GM18861 (cell line): ENCODE measurements at regions not wholly inside any gene's neighbourhood (a gene's known extent, or its start where the extent isn't known, plus 50 kb on each side); places are given as distances from the start of the nearest gene placed in this dataset.
"Not testable (repeated sequence)": the region's sequence is repeated elsewhere in the genome, so short reads cannot be mapped to it uniquely, and the experiment has no call there.

Source experiments
- ATAC-seq: cut with Tn5 transposase; IDR thresholded peaks from one replicate; pipeline ENCODE4 v1.9.1; 2021; ENCODE audit not compliant: unreplicated experiment

DNA sequence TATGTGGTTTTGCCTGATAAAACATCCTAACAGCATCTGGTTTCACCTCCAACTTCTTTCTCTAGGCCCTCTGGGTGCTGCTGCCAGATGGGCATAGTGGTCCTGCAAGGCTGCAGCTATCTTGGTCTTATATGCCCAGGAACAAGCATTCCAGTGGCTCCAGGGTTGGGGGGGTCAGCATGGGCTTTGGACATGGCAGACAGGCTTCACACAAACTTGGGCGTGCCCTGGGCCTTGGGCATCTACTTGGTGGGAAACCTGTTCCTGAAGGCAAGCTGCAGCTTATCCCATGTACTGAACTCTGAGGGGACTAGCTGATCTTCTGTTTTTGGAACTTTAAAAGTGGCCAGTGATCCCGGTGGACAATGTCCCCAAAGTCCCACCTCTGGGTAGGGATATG lies 54.9 kb upstream of the ZNF678 start:
- no peak for ATAC-seq

DNA sequence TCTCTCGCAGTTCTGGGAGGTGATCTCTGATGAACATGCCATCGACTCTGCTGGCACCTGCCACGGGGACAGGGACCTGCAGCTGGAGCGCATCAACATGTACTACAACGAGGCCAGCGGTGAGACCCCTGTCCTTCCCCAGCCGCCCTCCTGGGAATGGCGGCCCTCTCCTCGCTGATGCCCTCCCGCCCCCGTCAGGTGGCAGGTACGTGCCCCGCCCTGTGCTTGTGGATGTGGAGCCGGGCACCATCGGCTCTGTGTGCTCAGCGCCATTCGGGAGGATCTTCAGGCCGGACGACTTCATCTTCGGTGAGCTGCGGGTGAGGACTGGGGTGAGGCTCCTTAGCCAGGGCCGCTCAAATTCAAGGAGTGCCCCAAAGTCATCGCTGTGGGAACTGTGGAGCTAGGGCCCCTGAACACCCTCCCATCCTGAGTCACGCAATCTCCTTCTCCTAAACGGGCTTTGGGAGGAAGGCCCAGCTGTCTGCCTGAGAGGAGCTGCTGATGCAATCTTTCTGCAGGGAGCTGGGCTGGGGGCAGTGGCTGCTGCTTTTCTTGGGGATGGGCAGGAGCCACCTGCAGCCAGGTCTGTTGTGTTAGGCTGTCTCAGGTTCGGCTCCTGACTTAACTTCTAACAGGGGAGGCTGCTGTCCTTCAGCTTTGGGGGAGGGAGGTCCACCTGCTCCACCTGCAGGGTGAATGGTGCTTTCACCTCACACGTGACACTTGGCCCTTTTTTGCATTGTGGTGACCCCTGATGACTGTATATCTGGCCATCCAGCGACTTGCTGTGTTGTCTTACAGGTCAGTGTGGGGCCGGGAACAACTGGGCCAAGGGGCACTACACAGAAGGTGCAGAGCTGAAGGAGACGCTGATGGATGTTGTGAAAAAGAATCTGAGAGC lies 56.6 kb upstream of the ZNF678 start:
- ATAC-seq: not testable (repeated sequence)

DNA sequence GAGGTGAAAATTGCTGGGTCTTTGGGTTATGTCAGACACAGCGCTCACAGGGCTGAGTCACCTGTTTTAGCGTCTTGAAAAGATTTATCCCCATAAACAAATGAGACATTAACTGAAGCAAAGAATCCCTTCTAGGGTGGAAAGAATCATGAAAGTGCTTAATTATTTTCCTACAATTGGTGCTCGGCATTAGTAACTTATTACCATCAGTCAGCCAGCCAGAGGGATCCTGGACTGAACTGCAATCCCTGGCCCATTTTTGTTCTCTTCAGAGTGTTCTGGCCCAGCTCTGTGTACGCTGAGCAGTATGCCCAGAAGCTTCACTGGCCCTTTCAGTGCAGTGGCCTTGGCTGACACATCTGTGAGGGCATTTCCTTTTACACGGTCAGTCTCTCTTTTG lies 67.3 kb upstream of the ZNF678 start:
- ATAC-seq: not testable (repeated sequence)

DNA sequence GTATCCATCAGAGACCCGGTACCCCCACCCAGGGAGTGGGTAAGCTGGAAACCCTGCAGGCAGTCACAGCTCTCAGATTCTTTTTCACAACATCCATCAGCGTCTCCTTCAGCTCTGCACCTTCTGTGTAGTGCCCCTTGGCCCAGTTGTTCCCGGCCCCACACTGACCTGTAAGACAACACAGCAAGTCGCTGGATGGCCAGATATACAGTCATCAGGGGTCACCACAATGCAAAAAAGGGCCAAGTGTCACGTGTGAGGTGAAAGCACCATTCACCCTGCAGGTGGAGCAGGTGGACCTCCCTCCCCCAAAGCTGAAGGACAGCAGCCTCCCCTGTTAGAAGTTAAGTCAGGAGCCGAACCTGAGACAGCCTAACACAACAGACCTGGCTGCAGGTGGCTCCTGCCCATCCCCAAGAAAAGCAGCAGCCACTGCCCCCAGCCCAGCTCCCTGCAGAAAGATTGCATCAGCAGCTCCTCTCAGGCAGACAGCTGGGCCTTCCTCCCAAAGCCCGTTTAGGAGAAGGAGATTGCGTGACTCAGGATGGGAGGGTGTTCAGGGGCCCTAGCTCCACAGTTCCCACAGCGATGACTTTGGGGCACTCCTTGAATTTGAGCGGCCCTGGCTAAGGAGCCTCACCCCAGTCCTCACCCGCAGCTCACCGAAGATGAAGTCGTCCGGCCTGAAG lies 69.3 kb upstream of the ZNF678 start:
- ATAC-seq: not testable (repeated sequence)

DNA sequence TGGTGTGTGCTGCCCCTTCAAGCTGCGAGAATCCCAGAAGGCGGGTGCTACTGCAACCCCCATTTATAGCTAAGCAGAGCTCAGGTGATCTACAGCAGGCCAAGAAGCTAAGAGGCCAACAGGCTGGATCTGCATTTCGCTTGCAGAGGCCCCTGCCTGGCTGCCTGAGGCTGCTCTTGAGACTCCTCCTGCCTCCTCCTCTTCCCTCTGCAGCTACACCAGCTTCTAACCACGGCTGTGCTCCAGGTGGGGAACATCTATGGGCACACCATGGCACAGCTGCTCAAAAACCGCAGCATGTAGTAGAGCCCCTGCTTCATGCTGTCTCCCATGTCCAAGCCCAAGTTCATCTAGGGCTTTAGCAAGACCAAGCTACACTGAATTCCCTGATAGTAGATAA lies 72.9 kb upstream of the ZNF678 start:
- no peak for ATAC-seq

DNA sequence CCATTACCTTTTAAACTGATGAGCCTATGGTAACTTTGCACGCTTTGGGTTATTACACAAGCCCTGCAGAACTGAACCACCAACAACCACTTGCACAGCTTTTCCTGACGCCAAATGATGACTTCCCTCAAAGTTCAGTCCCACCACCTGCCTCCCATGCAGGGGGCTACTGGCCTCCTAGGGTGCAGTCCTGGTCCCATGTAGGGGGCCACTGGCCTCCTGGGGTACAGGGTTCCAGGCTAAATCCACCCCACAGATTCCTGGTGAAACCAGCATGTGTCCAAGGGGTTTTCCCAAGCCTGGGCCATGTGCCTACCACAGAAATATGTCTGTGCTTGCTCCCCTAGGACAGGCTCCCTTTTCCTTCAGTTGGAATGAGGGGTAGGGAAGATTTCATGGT lies 73.4 kb upstream of the ZNF678 start:
- no peak for ATAC-seq

DNA sequence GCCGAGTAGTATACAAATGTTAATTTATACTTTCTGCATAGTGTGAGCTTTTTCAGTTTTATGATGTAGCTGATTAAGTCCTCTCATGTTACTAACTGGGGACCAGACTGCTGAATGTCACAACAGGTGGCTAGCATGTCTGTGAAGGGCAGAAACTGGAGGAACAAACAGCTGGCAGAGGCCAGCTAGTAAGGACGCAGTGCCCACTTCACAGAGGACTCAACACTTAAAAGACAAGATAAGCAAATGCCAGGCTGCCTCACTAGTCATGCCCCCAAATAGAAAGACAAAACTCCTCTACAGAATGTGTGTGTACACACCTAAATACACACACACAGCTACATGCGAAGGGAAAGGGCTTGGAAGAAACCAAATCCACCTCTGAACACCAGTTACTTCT lies 73.8 kb upstream of the ZNF678 start:
- no peak for ATAC-seq

DNA sequence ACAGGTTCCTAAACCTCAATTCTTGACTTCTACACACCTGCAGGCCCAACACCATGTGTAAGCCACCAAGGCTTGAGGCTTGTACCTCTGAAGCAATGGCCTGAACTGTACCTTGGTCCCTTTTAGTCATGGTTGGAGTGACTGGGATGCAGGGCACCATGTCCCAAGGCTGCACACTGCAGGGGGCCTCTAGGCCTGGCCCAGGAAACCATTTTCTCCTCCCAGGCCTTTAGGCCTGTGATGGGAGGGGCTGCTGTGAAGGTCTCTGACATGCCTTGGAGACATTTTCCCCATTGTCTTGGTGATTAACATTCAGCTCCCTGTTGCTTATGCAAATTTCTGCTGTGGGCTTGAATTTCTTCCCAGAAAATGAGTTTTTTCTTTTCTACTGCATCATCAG lies 75.8 kb upstream of the ZNF678 start:
- no peak for ATAC-seq

DNA sequence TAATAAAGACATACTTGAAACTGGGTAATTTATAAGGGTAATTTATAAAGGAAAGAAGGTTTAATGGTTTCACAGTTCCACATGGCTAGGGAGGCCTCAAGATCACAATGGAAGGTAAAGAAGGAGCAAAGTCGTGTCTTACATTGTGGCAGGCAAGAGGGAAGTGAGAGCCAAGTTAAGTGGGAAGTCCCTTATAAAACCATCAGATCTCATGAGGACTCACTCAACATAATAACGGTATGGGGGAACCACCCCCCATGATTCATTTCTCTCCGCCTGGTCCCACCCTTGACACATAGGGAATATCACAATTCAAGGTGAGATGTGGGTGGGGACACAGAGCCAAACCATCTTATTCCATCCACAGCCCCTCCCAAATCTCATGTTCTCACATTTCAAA lies 76.8 kb upstream of the ZNF678 start:
- no peak for ATAC-seq

DNA sequence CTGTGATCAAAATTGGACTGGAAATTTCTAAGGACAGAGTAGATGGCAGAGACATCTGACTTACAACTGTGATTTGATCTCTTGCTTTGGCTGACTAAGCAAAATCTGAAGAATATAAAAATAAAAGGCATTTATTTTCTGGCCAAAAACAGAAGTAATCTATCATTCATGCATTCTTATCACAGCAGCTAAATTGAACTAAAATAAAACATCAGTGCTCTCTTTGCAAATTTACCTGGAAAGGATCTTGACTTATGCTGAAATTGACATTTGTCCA lies 81.4 kb upstream of the ZNF678 start:
- ATAC-seq: no peak

DNA sequence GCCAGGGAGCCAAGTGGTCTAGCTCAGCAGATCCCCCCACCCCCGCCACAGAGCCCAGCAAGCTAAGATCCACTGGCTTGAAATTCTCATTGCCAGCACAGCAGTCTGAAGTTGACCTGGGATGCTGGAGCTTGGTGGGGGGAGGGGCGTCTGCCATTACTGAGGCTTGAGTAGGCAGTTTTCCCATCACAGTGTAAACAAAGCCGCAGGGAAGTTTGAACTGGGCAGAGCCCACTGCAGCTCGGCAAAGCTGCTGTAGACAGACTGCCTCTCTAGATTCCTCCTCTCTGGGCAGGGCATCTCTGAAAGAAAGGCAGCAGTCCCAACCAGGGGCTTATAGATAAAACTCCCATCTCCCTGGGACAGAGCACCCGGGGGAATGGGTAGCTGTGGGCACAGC lies 89.3 kb upstream of the ZNF678 start:
- not testable (repeated sequence) for ATAC-seq

DNA sequence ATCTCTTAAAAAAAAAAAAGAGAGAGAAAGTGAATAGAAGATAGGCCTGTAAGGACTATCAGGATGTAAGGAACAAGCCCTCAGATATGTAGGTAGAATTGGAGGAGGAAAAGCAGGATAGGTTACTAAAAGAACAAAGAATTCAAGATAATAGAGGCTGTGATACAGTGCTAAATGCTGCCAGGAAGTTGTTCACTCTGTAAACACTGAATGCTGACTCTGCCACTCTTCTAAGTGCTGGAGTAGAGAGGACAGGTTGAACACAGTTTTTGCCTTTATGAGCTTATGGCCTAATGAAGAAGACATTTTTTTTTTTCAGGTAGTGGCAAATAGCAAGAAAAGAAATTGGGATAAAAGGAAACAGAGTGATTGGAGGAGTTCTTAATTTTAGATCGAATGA lies 90.6 kb upstream of the ZNF678 start:
- ATAC-seq: no peak

DNA sequence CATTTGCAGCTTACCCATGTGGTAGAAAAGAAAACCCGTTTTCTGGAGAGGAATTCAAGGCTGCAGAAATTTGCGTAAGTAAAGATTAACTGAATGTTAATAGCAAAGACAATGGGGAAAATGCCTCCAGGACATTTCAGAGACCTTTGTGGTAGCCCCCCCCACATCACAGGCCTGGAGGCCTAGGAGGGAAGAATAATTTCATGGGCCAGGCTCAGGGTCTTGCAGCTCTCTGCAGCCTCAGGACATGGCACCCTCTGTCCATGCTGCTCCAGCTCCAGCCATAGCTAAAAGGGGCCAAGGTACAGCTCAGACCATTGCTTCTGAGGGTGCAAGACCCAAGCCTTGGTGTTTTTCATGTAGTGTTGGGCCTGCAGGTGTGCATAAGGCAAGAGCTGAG lies 92.7 kb upstream of the ZNF678 start:
- ATAC-seq: no peak

DNA sequence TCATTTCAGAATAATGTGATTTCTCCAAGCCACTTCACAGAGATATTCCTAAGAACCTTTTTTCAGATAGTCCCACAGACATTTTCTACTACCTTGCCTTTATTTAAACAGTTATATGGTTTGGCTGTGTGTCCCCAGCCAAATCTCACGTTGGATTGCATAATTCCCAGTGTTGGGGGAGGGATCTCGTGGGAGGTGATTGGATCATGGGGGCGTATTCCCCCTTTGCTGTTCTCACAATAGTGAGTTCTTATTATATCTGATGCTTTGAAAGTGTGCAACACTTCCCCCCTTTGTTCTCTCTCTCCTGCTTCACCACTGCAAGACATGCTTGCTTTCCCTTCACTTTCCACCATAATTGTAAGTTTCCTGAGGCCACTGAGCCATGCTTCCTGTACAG lies 93.6 kb upstream of the ZNF678 start:
- no peak for ATAC-seq

DNA sequence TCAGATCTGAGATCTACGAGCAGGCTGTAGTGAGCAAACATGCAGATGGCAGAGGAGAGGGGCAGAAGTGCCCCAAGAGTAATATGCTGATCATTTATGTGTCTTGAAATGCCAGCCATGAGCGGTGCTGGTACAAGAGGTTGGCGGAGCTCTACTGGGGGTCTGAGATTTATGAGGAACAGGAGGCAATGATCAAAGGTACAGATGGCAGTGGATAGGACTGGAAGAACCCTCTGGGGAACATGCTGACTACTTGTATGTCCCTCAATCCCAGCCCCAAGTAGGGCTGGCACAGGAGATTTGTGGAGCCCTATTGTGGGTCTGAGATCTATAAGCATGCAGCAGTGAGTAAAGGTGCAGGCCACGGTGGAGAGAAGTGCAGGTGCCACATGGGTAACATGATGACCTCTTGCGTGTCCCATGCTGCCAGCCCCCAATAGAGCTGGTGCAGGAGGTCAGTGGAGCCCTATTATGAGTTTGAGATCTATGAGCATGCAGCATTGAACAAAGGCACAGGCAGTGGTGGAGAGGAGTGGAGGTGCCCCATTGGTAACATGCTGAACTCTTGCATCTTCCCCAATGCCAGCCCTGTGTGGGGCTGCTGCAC lies 97.2 kb upstream of the ZNF678 start:
- ATAC-seq: no peak

DNA sequence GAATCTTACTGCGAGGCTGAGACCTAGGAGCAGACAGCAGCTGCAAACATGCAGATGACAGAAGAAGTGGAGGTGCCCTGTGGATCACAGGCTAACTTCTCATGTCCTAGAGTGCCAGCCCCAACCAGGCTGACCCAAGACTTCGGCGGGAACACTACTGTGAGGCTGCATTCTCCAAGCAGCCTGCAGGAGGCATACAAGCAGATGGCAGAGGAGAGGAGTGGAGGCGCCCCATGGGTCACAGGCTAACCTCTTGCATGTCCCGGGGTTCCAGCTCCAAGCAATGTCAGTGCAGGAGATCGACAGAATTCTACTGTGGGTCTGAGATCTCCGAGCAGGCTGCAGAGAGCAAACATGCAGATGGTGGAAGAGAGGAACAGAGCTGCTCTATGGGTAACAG lies 98.1 kb upstream of the ZNF678 start:
- ATAC-seq: no peak

DNA sequence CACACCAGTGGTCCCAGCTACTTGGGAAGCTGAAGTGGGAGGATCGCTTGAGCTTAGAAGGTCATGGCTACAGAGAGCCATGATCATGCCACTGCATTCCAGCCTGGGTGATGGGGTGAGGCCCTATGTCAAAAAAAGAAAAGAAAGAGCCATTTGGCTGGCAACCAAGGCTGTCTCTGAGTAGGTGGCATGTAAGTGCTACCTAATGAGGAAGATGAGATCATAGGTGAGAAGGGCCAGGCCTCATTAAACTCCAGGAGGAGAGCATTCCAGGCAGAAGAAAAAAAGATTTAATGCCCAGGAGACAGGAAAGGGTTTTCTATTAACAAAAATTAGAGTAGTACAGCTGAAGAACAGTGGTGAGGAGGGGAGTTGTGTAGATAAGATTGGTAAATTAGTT lies 103.4 kb upstream of the ZNF678 start:
- no peak for ATAC-seq

DNA sequence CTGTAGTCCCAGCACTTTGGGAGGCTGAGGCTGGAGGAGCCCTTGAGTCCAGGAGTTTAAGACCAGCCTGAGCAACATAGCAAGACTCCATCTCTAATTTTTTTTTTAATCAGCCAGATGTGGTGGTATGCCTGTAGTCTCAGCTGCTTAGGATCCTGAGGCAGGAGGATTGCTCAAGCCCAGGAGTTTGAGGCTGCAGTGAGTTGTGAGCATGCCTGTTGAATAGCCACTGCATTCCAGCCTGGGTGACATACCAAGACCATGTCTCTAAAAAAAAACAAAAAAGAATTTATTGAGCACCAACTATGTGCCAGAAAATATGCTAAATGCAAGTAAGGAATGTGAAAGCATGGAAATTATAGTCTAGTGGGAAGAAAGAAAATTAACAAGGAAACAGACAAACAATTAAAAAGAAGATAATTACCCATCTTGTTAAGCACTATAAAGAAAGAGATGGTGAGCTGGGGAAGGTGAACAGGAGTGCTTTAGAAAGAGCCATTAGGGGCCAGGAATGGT lies 104.0 kb upstream of the ZNF678 start:
- ATAC-seq: no peak

DNA sequence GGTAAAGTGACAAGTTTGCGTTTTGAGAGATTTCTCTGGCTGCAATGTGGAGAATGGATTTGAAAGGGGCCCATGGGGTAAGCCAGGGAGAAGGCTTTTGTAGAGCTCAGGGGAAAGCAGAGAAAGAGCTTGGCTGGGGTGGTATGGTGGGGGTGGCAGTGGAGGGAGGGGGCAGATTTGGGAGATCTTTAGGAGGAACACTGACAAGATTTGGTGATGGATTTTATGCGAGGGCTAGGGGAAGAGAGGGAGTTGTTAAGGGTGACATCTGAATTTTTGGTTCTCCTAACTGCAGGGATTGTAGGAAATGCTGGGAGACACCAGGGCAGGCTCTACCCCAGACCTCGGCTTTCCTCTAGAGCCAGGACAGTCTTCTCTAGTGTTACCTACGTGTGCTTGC lies 108.7 kb upstream of the ZNF678 start:
- no peak for ATAC-seq

DNA sequence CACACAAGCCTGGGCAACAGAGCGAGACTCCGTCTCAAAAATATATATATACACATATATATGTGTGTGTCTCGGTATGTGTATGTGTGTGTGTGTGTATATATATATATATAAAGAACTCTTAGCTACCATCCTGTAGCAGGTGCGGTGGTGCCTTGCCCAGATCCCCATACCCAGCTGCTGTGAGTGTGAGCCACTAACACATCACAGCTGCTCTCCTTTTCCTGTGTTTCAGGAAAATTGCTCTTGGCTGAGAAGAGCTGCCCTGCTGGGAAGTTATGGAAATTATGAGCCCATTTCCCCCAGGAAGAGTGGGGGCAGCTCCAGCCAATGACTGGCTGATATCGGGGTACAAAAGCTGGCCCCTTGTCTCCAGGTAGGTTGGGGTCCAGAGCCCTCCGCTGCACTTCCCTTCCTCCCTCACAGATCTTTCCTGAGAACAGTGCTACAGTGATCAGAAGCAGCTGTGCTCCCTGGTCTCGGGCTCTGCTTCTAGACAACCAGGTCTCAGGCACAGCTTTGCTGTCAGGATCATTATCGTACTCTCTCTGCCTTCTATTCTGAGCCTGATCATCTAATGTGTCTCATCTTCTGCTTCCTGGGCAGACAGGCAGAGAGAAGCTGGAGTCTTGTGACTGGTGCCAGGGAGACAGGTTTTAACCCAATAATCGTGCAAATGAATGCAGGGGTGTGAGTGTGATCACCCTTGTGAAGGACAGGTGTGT lies 109.6 kb upstream of the ZNF678 start:
- no peak for ATAC-seq

DNA sequence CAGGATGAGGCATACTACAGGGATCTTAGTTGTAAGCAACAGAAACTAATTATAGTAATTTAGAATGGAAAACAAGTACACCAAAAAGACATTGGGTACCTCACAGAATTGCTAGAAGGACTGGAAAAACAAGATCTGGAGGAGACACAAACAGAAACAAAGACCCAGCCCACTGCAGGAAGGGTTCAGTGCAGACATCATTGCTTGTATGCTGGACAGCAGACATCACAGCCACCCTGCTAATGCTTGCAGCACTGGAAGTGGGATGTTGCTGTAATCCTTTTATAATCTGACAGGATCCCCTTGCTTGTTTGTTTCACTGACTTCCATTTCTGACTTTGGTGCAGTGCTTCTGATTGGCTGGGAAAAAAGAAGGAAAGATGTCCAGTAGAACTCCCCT lies 111.4 kb upstream of the ZNF678 start:
- ATAC-seq: no peak
